GM21367 (cell line): ENCODE measurements at regions not wholly inside any gene's neighbourhood (a gene's known extent, or its start where the extent isn't known, plus 50 kb on each side); places are given as distances from the start of the nearest gene placed in this dataset.
"Not testable (repeated sequence)": the region's sequence is repeated elsewhere in the genome, so short reads cannot be mapped to it uniquely, and the experiment has no call there.

Source experiments
- ATAC-seq: cut with Tn5 transposase; IDR thresholded peaks from one replicate; pipeline ENCODE4 v1.9.1; 2021; ENCODE audit not compliant: unreplicated experiment

DNA sequence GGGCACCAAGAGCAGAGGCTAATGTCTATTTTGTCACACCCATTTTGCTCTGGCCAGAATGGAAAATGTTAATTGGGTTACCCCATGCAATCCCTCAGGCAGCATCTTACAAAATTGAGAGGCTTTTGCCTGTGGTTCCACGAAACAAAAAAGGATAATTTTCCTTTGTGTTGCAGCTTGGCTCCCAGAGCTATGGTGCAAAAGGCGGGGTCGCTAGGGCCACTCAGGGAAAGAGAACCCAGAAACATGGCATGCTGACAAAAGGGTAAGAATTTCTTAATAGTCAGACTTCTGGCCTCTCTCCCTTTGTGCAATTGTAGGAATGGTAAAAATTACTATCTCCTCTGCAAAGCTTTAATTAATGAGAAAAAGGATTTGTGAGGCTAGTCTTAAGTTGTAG lies 119.6 kb upstream of the BANK1 start:
- no peak for ATAC-seq

DNA sequence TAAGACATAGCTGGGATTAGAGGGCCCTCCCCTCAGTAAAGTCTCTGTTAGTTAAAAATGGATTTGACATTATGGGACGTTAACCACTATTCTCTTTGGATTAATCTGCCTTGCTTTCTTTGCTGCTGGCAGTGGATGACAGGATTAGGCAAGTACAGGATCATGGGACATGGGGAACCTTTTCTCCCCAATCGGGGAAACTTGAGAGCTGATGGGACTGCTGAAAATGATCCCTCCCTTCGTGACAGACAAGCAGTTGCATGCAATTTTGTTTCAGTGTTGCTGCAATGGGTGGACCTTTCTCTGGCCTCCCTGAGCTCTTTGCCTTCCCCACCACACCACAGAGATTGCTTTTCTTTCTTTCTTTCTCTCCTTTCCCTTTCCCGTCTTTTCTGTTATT lies 120.2 kb upstream of the BANK1 start:
- ATAC-seq: no peak

DNA sequence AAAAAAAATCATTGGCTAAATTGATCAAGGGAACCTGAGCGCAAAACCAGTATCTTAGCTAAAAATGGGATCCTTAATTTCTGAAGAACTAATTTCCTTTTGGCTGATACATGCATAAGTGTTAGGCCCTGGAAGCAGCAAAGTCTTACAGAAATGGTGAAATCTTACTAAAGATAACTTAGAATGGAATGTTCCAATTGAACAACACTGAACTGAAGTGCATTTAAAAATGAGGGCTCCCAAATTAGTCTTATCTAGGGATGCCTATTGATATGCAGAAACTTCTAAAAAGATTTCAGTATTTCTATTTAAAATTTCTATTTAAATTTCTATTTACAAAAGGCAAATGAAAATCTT lies 120.7 kb upstream of the BANK1 start:
- ATAC-seq: no peak

DNA sequence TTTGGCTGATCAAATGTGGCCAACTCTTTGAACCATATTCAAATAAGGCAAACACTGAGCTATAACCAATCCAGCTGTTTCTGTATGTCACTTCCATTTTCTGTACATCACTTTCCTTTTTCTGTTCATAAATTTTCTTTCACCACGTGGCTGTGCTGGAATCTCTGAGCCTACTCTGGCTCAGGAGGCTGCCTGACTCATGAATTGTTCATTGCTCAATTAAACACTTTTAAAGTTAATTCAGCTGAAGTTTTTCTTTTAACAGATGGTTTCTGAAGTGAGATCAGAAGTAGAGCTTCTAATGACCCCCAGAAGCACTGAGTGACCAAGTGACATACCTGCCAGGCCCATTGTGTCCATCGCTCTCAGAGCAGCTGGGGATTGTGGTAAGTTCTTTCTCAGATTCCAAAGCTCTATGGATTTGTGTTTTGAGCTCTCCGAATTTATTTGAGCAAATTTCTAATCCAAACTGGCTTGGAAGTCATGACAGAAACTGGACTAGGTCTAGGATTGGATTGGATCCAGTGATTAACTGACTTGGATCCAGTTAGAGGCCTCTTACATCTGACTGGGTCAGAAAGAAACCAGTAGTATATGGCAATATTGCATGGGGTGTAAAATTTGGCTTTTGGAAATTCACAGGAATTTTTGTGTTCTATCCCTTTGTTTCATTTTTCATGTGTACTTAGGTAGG lies 121.2 kb upstream of the BANK1 start:
- no peak for ATAC-seq

GRCh38 chr4:101667348-101667747 lies 123.2 kb upstream of the BANK1 start:
- ATAC-seq: no peak

DNA sequence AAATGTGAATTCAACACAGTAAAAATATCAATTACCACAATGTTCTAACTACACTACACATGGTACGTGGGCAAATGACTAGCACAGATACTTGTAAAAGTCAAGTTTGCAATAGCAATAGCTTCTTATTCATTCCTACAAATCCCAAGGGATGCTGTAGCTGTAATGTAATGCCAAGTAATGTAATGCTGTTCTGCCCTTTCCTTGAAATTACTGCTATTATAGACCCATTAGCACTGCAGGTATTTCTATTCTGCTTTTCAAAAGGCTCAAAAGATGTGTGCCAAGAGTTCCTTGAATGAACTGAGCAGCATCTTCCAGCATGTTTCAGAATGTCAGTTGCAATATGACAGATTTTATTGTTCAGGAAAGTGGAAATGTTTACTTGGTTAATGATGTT lies 129.9 kb upstream of the BANK1 start:
- ATAC-seq: no peak

- no peak for ATAC-seq
Measured at GRCh38 chr4:101655857-101656256, 134.7 kb upstream of the BANK1 start.

GRCh38 chr4:101655005-101655404 lies 135.5 kb upstream of the BANK1 start:
- ATAC-seq: no peak

DNA sequence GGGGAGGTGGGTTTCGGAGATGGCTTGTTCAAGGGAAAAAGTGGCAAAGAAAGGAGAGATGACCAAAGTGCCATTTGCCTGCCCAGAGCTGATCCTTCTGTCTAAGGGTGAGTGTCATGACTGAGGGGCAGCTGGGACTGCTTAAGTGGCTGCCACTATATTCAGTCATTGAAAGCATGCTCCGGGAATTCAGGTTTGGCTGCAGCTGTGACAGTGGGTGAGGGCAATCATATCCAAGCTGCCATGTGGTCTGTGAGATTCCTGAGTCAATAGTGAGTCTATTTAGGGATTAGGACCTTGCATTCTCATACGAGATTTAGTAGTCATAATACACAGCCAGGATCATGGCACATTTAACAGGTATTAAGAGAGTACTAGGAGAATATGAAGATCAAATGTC lies 138.8 kb upstream of the BANK1 start:
- ATAC-seq: no peak

GRCh38 chr4:101649790-101650515 lies 140.6 kb upstream of the BANK1 start:
- ATAC-seq: no peak

- no peak for ATAC-seq
Measured at GRCh38 chr4:101647710-101648034, 142.9 kb upstream of the BANK1 start.

GRCh38 chr4:101644516-101644915 lies 146.0 kb upstream of the BANK1 start:
- no peak for ATAC-seq

- ATAC-seq: no peak
Measured at GRCh38 chr4:101643186-101643837, 147.2 kb upstream of the BANK1 start.

DNA sequence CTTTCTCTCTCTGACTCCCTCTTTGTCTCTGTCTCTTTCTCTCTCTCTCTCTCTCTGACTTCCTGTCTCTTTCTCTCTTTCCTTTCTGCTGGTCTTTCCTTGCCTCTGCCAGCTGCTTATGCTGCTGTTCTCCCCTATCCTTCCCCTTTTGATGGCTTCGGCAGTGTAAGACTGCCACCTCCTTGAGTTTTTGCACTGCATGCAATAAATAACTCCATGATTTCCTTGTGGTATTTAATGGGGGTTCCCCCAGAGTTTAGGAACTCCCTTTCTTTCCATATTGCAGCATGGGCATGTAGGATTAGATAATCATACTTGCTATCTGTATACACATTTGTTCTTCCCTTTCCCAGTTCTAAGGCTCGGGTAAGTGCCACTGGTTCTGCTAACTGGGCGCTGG lies 157.8 kb upstream of the BANK1 start:
- ATAC-seq: not testable (repeated sequence)

DNA sequence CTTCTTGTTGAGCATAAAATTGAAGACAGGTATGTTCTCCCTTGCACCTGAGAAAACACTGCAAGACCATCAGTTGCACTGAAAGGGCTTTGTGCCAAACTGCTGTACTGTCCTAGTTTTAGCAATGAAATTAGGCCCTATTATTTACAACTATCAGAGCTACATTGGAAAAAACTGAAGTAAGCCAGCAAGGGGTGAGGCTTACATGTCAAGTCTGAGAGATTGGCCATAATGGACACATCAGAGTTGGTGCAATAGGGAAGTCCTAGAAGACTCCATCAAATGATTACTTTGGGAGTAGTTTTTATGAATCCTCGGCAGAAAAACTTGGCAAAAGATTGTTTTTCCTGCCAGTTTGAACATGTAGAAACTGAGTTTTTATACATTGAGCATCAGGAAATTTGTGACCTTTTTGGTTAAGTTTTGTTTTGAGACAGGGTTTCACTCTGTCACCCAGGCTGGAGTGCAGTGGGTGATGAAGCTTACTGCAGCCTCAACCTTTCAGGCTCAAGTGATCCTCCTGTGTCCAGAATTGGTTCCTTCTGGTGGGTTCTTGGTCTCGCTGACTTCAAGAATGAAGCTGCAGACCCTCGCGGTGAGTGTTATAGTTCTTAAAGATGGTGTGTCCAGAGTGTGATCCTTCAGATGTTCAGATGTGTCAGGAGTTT lies 160.1 kb upstream of the BANK1 start:
- no peak for ATAC-seq

- no peak for ATAC-seq
Measured at GRCh38 chr4:101621120-101621519, 169.4 kb upstream of the BANK1 start.

GRCh38 chr4:101615652-101616051 lies 174.9 kb upstream of the BANK1 start:
- no peak for ATAC-seq

- not testable (repeated sequence) for ATAC-seq
Measured at GRCh38 chr4:101606989-101607388, 183.5 kb upstream of the BANK1 start.

- no peak for ATAC-seq
Measured at GRCh38 chr4:101604976-101605375, 185.6 kb upstream of the BANK1 start.

DNA sequence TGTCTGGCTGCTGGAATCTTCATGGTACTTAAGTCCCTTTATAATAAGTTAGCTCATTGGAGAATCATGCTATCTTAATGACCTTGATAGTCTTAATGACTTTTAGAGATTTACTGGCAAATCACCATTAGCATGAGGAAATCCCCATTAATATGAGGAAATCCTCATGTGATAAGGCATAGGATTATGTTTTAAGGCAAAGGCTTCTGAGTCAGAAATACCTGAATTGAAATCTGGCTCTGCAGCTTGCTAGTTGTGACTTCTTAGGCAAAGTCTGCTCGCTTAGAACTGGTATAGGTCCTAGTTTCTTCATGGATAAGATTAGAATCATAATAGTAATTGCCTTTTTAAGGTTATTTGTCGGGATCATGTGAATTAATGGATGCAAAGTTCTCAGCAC lies 190.2 kb upstream of the BANK1 start:
- no peak for ATAC-seq

GRCh38 chr4:101599620-101600019 lies 190.9 kb upstream of the BANK1 start:
- ATAC-seq: no peak
